ENCODE measurements at regions not wholly inside any gene's neighbourhood (a gene's known extent, or its start where the extent isn't known, plus 50 kb on each side); places are given as distances from the start of the nearest gene placed in this dataset.

- TF ChIP-seq EP300 (IDR thresholded peaks at IDR 0.05) (no peak), CTCF (IDR thresholded peaks at IDR 0.05) (no peak), POLR2A (IDR thresholded peaks at IDR 0.05) (no peak), POLR2AphosphoS5 (IDR thresholded peaks at IDR 0.05) (no peak)
These were observed 58.3 kb upstream of the DSCAM start for GRCh38 chr21:40905251-40905650.
